K562 (cell line): ENCODE measurements at regions not wholly inside any gene's neighbourhood (a gene's known extent, or its start where the extent isn't known, plus 50 kb on each side); places are given as distances from the start of the nearest gene placed in this dataset.

ENCODE experiments used
- CEBPB ChIP-seq: fragments of 450-650 bp; IDR thresholded peaks from 2 replicates; pipeline ENCODE4 v1.6.1; 2016; ENCODE audit warnings: missing genetic modification characterization, missing compliant biosample characterization
- CSDE1 ChIP-seq, 2 experiments: fragments of 450-650 bp; IDR thresholded peaks; 2 replicates each; pipeline ENCODE4 v1.6.1; 2016; ENCODE audit warnings: mild to moderate bottlenecking in 1 of 2
- ETS2 ChIP-seq: IDR thresholded peaks from 2 replicates; pipeline ENCODE4 v1.6.1; 2016; ENCODE audit warnings: borderline replicate concordance, missing genetic modification characterization, mild to moderate bottlenecking, moderate library complexity, missing compliant biosample characterization; ENCODE audit not compliant: poor library complexity, severe bottlenecking
- HIVEP1 ChIP-seq: fragments of 250-450 bp; sonication (Bioruptor Pico); IDR thresholded peaks from 2 replicates; pipeline ENCODE4 v1.4.0; 2020; ENCODE audit warnings: mild to moderate bottlenecking
- RHOXF2B ChIP-seq: fragments of 250-450 bp; sonication (Bioruptor Pico); conservative IDR thresholded peaks from 2 replicates; pipeline ENCODE4 v1.5.1; 2021
- SMARCE1 ChIP-seq: fragments of 450-650 bp; IDR thresholded peaks from 2 replicates; pipeline ENCODE4 v1.7.1; 2016; ENCODE audit warnings: mild to moderate bottlenecking
- ZKSCAN3 ChIP-seq: fragments of 250-450 bp; sonication (Bioruptor Pico); IDR thresholded peaks from 2 replicates; pipeline ENCODE4 v1.4.0; 2020
- ZNF76 ChIP-seq: fragments of 250-450 bp; sonication (Bioruptor Pico); IDR thresholded peaks from 2 replicates; pipeline ENCODE4 v1.4.0; 2020; ENCODE audit warnings: mild to moderate bottlenecking, moderate library complexity, borderline replicate concordance
- TF ChIP-seq, protein P1 (sequence below): fragments of 450-650 bp; IDR thresholded peaks from 2 replicates; pipeline ENCODE4 v1.6.1; 2016; ENCODE audit warnings: mild to moderate bottlenecking, moderate library complexity
- TF ChIP-seq, protein P2 (sequence below): fragments of 450-650 bp; IDR thresholded peaks from 2 replicates; pipeline ENCODE4 v1.7.0; 2016; ENCODE audit warnings: borderline replicate concordance
- TF ChIP-seq, protein P3 (sequence below): sonication (generic); formaldehyde crosslinking; IDR thresholded peaks from 2 replicates; pipeline ENCODE4 v1.8.1; 2023; ENCODE audit warnings: mild to moderate bottlenecking, missing genetic modification reagents

DNA sequence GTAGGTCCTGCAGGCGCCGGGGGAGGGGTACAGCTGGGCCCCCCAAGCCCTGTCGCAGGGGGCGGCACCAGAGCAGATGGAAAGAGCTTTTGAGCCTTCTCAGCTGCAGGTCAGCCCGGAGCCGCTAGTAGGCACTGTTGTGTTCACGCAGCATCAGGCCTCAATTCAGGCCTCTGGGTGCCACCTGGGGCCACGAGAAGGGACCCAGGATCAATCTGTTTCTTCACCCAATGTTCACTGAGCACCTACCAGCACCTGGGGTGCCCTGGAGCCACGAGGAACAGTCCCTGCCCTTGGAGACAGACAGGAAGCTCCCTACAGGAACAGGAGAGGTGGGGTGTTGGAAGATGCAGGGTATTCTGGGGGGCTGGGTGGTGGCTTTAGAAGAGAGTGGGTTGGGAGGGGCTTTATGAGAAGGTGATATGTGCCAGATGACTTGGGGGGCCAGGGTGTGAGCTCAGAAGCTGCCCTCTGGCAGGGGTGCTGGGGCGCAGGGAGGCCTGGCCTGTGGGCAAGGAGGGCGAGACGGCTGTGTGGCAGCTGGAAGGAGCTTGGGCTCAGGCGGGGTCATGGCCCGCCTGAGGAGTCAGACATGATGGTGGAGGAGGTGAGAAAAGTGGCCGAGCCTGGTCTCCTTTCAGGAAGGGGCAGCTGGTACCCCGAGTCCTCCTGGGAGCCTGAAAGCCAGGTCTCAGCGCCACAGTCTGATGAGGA is 121.9 kb upstream of the GSE1 start (continued):
- no peak for TF ChIP-seq ZNF76 (CRISPR knock-in tag)
- no peak for TF ChIP-seq RHOXF2B (CRISPR knock-in tag)
- TF ChIP-seq, protein P1, sequence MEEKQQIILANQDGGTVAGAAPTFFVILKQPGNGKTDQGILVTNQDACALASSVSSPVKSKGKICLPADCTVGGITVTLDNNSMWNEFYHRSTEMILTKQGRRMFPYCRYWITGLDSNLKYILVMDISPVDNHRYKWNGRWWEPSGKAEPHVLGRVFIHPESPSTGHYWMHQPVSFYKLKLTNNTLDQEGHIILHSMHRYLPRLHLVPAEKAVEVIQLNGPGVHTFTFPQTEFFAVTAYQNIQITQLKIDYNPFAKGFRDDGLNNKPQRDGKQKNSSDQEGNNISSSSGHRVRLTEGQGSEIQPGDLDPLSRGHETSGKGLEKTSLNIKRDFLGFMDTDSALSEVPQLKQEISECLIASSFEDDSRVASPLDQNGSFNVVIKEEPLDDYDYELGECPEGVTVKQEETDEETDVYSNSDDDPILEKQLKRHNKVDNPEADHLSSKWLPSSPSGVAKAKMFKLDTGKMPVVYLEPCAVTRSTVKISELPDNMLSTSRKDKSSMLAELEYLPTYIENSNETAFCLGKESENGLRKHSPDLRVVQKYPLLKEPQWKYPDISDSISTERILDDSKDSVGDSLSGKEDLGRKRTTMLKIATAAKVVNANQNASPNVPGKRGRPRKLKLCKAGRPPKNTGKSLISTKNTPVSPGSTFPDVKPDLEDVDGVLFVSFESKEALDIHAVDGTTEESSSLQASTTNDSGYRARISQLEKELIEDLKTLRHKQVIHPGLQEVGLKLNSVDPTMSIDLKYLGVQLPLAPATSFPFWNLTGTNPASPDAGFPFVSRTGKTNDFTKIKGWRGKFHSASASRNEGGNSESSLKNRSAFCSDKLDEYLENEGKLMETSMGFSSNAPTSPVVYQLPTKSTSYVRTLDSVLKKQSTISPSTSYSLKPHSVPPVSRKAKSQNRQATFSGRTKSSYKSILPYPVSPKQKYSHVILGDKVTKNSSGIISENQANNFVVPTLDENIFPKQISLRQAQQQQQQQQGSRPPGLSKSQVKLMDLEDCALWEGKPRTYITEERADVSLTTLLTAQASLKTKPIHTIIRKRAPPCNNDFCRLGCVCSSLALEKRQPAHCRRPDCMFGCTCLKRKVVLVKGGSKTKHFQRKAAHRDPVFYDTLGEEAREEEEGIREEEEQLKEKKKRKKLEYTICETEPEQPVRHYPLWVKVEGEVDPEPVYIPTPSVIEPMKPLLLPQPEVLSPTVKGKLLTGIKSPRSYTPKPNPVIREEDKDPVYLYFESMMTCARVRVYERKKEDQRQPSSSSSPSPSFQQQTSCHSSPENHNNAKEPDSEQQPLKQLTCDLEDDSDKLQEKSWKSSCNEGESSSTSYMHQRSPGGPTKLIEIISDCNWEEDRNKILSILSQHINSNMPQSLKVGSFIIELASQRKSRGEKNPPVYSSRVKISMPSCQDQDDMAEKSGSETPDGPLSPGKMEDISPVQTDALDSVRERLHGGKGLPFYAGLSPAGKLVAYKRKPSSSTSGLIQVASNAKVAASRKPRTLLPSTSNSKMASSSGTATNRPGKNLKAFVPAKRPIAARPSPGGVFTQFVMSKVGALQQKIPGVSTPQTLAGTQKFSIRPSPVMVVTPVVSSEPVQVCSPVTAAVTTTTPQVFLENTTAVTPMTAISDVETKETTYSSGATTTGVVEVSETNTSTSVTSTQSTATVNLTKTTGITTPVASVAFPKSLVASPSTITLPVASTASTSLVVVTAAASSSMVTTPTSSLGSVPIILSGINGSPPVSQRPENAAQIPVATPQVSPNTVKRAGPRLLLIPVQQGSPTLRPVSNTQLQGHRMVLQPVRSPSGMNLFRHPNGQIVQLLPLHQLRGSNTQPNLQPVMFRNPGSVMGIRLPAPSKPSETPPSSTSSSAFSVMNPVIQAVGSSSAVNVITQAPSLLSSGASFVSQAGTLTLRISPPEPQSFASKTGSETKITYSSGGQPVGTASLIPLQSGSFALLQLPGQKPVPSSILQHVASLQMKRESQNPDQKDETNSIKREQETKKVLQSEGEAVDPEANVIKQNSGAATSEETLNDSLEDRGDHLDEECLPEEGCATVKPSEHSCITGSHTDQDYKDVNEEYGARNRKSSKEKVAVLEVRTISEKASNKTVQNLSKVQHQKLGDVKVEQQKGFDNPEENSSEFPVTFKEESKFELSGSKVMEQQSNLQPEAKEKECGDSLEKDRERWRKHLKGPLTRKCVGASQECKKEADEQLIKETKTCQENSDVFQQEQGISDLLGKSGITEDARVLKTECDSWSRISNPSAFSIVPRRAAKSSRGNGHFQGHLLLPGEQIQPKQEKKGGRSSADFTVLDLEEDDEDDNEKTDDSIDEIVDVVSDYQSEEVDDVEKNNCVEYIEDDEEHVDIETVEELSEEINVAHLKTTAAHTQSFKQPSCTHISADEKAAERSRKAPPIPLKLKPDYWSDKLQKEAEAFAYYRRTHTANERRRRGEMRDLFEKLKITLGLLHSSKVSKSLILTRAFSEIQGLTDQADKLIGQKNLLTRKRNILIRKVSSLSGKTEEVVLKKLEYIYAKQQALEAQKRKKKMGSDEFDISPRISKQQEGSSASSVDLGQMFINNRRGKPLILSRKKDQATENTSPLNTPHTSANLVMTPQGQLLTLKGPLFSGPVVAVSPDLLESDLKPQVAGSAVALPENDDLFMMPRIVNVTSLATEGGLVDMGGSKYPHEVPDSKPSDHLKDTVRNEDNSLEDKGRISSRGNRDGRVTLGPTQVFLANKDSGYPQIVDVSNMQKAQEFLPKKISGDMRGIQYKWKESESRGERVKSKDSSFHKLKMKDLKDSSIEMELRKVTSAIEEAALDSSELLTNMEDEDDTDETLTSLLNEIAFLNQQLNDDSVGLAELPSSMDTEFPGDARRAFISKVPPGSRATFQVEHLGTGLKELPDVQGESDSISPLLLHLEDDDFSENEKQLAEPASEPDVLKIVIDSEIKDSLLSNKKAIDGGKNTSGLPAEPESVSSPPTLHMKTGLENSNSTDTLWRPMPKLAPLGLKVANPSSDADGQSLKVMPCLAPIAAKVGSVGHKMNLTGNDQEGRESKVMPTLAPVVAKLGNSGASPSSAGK = no peak
- TF ChIP-seq, protein P2, sequence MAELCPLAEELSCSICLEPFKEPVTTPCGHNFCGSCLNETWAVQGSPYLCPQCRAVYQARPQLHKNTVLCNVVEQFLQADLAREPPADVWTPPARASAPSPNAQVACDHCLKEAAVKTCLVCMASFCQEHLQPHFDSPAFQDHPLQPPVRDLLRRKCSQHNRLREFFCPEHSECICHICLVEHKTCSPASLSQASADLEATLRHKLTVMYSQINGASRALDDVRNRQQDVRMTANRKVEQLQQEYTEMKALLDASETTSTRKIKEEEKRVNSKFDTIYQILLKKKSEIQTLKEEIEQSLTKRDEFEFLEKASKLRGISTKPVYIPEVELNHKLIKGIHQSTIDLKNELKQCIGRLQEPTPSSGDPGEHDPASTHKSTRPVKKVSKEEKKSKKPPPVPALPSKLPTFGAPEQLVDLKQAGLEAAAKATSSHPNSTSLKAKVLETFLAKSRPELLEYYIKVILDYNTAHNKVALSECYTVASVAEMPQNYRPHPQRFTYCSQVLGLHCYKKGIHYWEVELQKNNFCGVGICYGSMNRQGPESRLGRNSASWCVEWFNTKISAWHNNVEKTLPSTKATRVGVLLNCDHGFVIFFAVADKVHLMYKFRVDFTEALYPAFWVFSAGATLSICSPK = no peak
- no peak for TF ChIP-seq ZKSCAN3
- TF ChIP-seq, protein P3, sequence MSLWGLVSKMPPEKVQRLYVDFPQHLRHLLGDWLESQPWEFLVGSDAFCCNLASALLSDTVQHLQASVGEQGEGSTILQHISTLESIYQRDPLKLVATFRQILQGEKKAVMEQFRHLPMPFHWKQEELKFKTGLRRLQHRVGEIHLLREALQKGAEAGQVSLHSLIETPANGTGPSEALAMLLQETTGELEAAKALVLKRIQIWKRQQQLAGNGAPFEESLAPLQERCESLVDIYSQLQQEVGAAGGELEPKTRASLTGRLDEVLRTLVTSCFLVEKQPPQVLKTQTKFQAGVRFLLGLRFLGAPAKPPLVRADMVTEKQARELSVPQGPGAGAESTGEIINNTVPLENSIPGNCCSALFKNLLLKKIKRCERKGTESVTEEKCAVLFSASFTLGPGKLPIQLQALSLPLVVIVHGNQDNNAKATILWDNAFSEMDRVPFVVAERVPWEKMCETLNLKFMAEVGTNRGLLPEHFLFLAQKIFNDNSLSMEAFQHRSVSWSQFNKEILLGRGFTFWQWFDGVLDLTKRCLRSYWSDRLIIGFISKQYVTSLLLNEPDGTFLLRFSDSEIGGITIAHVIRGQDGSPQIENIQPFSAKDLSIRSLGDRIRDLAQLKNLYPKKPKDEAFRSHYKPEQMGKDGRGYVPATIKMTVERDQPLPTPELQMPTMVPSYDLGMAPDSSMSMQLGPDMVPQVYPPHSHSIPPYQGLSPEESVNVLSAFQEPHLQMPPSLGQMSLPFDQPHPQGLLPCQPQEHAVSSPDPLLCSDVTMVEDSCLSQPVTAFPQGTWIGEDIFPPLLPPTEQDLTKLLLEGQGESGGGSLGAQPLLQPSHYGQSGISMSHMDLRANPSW (CRISPR knock-in tag) = peak; percentile 77; the same call in 1 of the 2 replicates
- TF ChIP-seq HIVEP1 (CRISPR knock-in tag) = no peak
- no peak for TF ChIP-seq CSDE1 (IDR thresholded peaks at IDR 0.05)
- no peak for TF ChIP-seq SMARCE1
- TF ChIP-seq CEBPB = no peak
- TF ChIP-seq ETS2 (tag) = no peak
